GM13977 (cell line): ENCODE measurements at regions not wholly inside any gene's neighbourhood (a gene's known extent, or its start where the extent isn't known, plus 50 kb on each side); places are given as distances from the start of the nearest gene placed in this dataset.
"Not testable (repeated sequence)": the region's sequence is repeated elsewhere in the genome, so short reads cannot be mapped to it uniquely, and the experiment has no call there.

Source experiments
- DNase-seq: peaks from one replicate; pipeline ENCODE4 v3.0.0; 2012; ENCODE audit warnings: low spot score
- CTCF ChIP-seq: IDR thresholded peaks from 2 replicates; pipeline ENCODE4 v1.5.1; 2012; ENCODE audit warnings: mild to moderate bottlenecking, control low read depth; ENCODE audit not compliant: insufficient read depth; ENCODE audit errors: extremely low read depth, missing control alignments
- in situ Hi-C: fragments of 300-500 bp; cut with MboI; formaldehyde crosslinking; loops from one replicate; pipeline ENCODE4 v1.12.0; 2022; ENCODE audit warnings: low sequenced_read_pairs, low pct_unique_long_range_greater_than_20kb, mixed read lengths, inconsistent platforms; ENCODE audit not compliant: unreplicated experiment

DNA sequence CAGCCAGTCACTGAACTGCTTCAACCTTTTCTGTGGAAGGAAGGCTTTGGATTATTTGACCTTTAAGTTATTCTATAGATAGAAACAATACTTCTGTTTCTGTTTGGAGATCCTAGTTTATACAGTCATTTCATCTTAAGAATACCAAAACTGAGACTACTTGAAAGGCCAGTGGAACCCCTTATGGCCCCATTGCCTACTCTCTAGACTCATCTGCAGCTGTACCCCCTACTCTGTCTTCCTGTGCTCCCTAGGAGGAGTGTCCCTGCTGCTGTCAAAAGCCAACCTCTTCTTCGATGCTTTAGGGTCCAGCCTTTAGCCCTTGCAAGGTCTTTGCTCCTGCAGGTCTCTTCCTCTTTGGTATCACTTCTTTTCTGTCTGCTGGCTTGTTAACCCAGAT lies 169.6 kb downstream of the EDEM1 start:
- no peak for DNase-seq
- no peak for TF ChIP-seq CTCF
- in situ Hi-C loops = no loop called here

GRCh38 chr3:5358911-5359310 lies 171.4 kb downstream of the EDEM1 start:
- no peak for TF ChIP-seq CTCF
- DNase-seq = no peak
- in situ Hi-C loops = no loop called here

GRCh38 chr3:5360453-5360852 lies 172.9 kb downstream of the EDEM1 start:
- DNase-seq = no peak
- in situ Hi-C loops = no loop called here
- TF ChIP-seq CTCF = no peak

- DNase-seq = no peak
- in situ Hi-C loops = no loop called here
- TF ChIP-seq CTCF = no peak
Measured at GRCh38 chr3:5366746-5367145, 179.2 kb downstream of the EDEM1 start.

DNA sequence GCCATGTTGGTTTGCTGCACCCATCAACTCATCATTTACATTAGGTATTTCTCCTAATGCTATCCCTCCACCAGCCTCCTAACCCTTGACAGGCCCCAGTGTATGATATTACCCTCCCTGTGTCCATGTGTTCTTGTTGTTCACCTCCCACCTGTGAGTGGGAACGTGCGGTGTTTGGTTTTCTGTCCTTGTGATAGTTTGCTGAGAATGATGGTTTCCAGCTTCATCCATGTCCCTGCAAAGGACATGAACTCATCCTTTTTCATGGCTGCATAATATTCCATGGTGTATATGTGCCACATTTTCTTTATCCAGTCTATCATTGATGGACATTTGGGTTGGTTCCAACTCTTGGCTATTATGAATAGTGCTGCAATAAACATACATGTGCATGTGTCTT lies 184.0 kb downstream of the EDEM1 start:
- in situ Hi-C loops, DNase-seq: not testable (repeated sequence)

GRCh38 chr3:5376761-5377160 lies 189.3 kb downstream of the EDEM1 start:
- in situ Hi-C loops = no loop called here
- no peak for DNase-seq
- TF ChIP-seq CTCF = no peak

GRCh38 chr3:5379266-5379665 lies 191.8 kb downstream of the EDEM1 start:
- in situ Hi-C loops, DNase-seq: not testable (repeated sequence)

GRCh38 chr3:5383486-5384263 lies 196.2 kb downstream of the EDEM1 start:
- in situ Hi-C loops, DNase-seq: not testable (repeated sequence)
